Sigmoid colon (tissue), 3 donors: ENCODE measurements at regions not wholly inside any gene's neighbourhood (a gene's known extent, or its start where the extent isn't known, plus 50 kb on each side); places are given as distances from the start of the nearest gene placed in this dataset.

ENCODE experiments used
- POLR2A ChIP-seq, 2 donors: fragments of 450-650 bp; IDR thresholded peaks; one replicate each; pipeline ENCODE4 v1.6.1; 2016; ENCODE audit warnings: antibody characterized with exemption in 2 of 2, mild to moderate bottlenecking in 2 of 2, moderate library complexity in 2 of 2
- TF ChIP-seq, protein P1 (sequence below), 4 experiments: fragments of 450-650 bp in 3 of 4; fragments of 200-600 bp in 1 of 4; IDR thresholded peaks; one replicate each; pipeline ENCODE4 v1.5.1; 2016 to 2019; ENCODE audit warnings: antibody characterized with exemption in 4 of 4, mild to moderate bottlenecking in 3 of 4, moderate library complexity in 2 of 4

GRCh38 chr14:98293576-98293975 is 978.4 kb downstream of the BCL11B start:
- TF ChIP-seq POLR2A (IDR thresholded peaks at IDR 0.05), result no peak
- TF ChIP-seq, protein P1, sequence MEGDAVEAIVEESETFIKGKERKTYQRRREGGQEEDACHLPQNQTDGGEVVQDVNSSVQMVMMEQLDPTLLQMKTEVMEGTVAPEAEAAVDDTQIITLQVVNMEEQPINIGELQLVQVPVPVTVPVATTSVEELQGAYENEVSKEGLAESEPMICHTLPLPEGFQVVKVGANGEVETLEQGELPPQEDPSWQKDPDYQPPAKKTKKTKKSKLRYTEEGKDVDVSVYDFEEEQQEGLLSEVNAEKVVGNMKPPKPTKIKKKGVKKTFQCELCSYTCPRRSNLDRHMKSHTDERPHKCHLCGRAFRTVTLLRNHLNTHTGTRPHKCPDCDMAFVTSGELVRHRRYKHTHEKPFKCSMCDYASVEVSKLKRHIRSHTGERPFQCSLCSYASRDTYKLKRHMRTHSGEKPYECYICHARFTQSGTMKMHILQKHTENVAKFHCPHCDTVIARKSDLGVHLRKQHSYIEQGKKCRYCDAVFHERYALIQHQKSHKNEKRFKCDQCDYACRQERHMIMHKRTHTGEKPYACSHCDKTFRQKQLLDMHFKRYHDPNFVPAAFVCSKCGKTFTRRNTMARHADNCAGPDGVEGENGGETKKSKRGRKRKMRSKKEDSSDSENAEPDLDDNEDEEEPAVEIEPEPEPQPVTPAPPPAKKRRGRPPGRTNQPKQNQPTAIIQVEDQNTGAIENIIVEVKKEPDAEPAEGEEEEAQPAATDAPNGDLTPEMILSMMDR (IDR thresholded peaks at IDR 0.05), result no peak
